Muscle of back (tissue), 3 donors: ENCODE measurements at regions not wholly inside any gene's neighbourhood (a gene's known extent, or its start where the extent isn't known, plus 50 kb on each side); places are given as distances from the start of the nearest gene placed in this dataset.
A peak's percentile ranks its signal among the peaks of the same experiment; 100 is the strongest.
"Not testable (repeated sequence)": the region's sequence is repeated elsewhere in the genome, so short reads cannot be mapped to it uniquely, and the experiment has no call there.

Experiments
- DNase-seq, 3 donors: peaks; one replicate each; pipeline versions ENCODE4 v3.0.0 to v3.0.0-alpha.2; 2013

GRCh38 chr21:17679002-17679600 is 66.4 kb upstream of the BTG3 start:
- DNase-seq: peak; percentile 51 to 77 (median 69)

- not testable (repeated sequence) for DNase-seq
Measured at GRCh38 chr21:17676930-17677329, 64.2 kb upstream of the BTG3 start.

GRCh38 chr21:17674106-17674505 is 61.4 kb upstream of the BTG3 start:
- no peak for DNase-seq

- DNase-seq: peak in 2 of 3 donors; percentile 40 to 68
Measured at GRCh38 chr21:17673261-17674020, 60.7 kb upstream of the BTG3 start.

GRCh38 chr21:17671733-17672132 is 59.0 kb upstream of the BTG3 start:
- no peak for DNase-seq

GRCh38 chr21:17668479-17669140 is 55.9 kb upstream of the BTG3 start:
- no peak for DNase-seq

- no peak for DNase-seq
Measured at GRCh38 chr21:17667256-17667655, 54.6 kb upstream of the BTG3 start.
